Central memory CD8-positive, alpha-beta T cell (primary cell): ENCODE measurements at regions not wholly inside any gene's neighbourhood (a gene's known extent, or its start where the extent isn't known, plus 50 kb on each side); places are given as distances from the start of the nearest gene placed in this dataset.
"Not testable (repeated sequence)": the region's sequence is repeated elsewhere in the genome, so short reads cannot be mapped to it uniquely, and the experiment has no call there.

ENCODE experiments used
- ATAC-seq: fragments of 150-1000 bp; cut with Tn5 transposase; replicated peaks from 2 replicates; pipeline ENCODE4 v1.10.0; 2022; ENCODE audit warnings: mild to moderate bottlenecking, moderate FRiP score, moderate number of reproducible peaks; ENCODE audit not compliant: poor library complexity, severe bottlenecking; ENCODE audit errors: extremely low read depth
- DNase-seq, 2 donors: peaks; one replicate each; pipeline ENCODE4 v3.0.0; 2021; ENCODE audit warnings: low spot score in 2 of 2
- H3K27ac Mint-ChIP-seq: one replicate; pipeline ENCODE4 v1.8.0; 2022; ENCODE audit warnings: low read depth, mild to moderate bottlenecking, moderate library complexity, mixed read lengths
- H3K27me3 Mint-ChIP-seq: one replicate; pipeline ENCODE4 v1.8.0; 2022; ENCODE audit warnings: mixed read lengths
- H3K36me3 Mint-ChIP-seq: one replicate; pipeline ENCODE4 v1.8.0; 2022; ENCODE audit warnings: mild to moderate bottlenecking, moderate library complexity, mixed read lengths; ENCODE audit not compliant: insufficient read depth
- H3K4me1 Mint-ChIP-seq: one replicate; pipeline ENCODE4 v1.8.0; 2022; ENCODE audit warnings: mixed read lengths
- H3K4me3 Mint-ChIP-seq: one replicate; pipeline ENCODE4 v1.8.0; 2022; ENCODE audit warnings: mild to moderate bottlenecking, moderate library complexity, mixed read lengths
- H3K9me3 Mint-ChIP-seq: one replicate; pipeline ENCODE4 v1.8.0; 2022; ENCODE audit warnings: mixed read lengths

GRCh38 chr6:23828861-23829260, 297.2 kb upstream of the NRSN1 start:
- no peaks in the 10 kb centered on the region for H3K27me3 Mint-ChIP-seq
- no peak overlapping the region for H3K4me3 Mint-ChIP-seq
- H3K27ac Mint-ChIP-seq: no peak overlapping the region
- no peak for DNase-seq
- peaks cover 13% of the 10 kb centered on the region for H3K9me3 Mint-ChIP-seq
- no peak for ATAC-seq
- no peaks in the 10 kb centered on the region for H3K4me1 Mint-ChIP-seq
- H3K36me3 Mint-ChIP-seq: no peaks in the 10 kb centered on the region

- H3K36me3 Mint-ChIP-seq: no peaks in the 10 kb centered on the region
- H3K4me1 Mint-ChIP-seq: no peaks in the 10 kb centered on the region
- peaks cover 5% of the 10 kb centered on the region for H3K9me3 Mint-ChIP-seq
- H3K4me3 Mint-ChIP-seq: no peak overlapping the region
- DNase-seq (no peak), ATAC-seq (no peak)
- H3K27me3 Mint-ChIP-seq: no peaks in the 10 kb centered on the region
- H3K27ac Mint-ChIP-seq: no peak overlapping the region
These were observed 284.9 kb upstream of the NRSN1 start for GRCh38 chr6:23841116-23841515.

- Mint-ChIP-seq H3K36me3 (no peaks in the 10 kb centered on the region), H3K4me3 (no peak overlapping the region), H3K4me1 (no peaks in the 10 kb centered on the region), H3K9me3 (peaks cover 5% of the 10 kb centered on the region), H3K27me3 (no peaks in the 10 kb centered on the region), H3K27ac (no peak overlapping the region)
- DNase-seq: no peak
- no peak for ATAC-seq
These were observed 283.3 kb upstream of the NRSN1 start for GRCh38 chr6:23842760-23843159.

- H3K36me3 Mint-ChIP-seq: no peaks in the 10 kb centered on the region
- ATAC-seq: no peak
- H3K27me3 Mint-ChIP-seq: no peaks in the 10 kb centered on the region
- no peak overlapping the region for H3K4me3 Mint-ChIP-seq
- H3K27ac Mint-ChIP-seq: no peak overlapping the region
- H3K9me3 Mint-ChIP-seq: no peaks in the 10 kb centered on the region
- no peaks in the 10 kb centered on the region for H3K4me1 Mint-ChIP-seq
- no peak for DNase-seq
These were observed 274.5 kb upstream of the NRSN1 start for GRCh38 chr6:23851522-23851921.

- peaks cover 15% of the 10 kb centered on the region for H3K9me3 Mint-ChIP-seq
- not testable (repeated sequence) for H3K4me3 Mint-ChIP-seq, H3K36me3 Mint-ChIP-seq, H3K27ac Mint-ChIP-seq, H3K27me3 Mint-ChIP-seq, H3K4me1 Mint-ChIP-seq, DNase-seq, ATAC-seq
These were observed 272.4 kb upstream of the NRSN1 start for GRCh38 chr6:23853566-23854133.

GRCh38 chr6:23854154-23854553, 271.9 kb upstream of the NRSN1 start:
- not testable (repeated sequence) for ATAC-seq, H3K27me3 Mint-ChIP-seq, DNase-seq, H3K4me1 Mint-ChIP-seq, H3K4me3 Mint-ChIP-seq, H3K27ac Mint-ChIP-seq, H3K36me3 Mint-ChIP-seq
- H3K9me3 Mint-ChIP-seq: peaks cover 17% of the 10 kb centered on the region

GRCh38 chr6:23855497-23856116, 270.4 kb upstream of the NRSN1 start:
- Mint-ChIP-seq H3K9me3 (peaks cover 24% of the 10 kb centered on the region), H3K4me1 (no peaks in the 10 kb centered on the region), H3K27ac (no peak overlapping the region), H3K36me3 (no peaks in the 10 kb centered on the region), H3K27me3 (no peaks in the 10 kb centered on the region), H3K4me3 (no peak overlapping the region)
- no peak for DNase-seq
- no peak for ATAC-seq

- no peak overlapping the region for H3K27ac Mint-ChIP-seq
- H3K4me1 Mint-ChIP-seq: no peaks in the 10 kb centered on the region
- ATAC-seq: no peak
- no peaks in the 10 kb centered on the region for H3K36me3 Mint-ChIP-seq
- no peak for DNase-seq
- no peaks in the 10 kb centered on the region for H3K27me3 Mint-ChIP-seq
- H3K9me3 Mint-ChIP-seq: no peaks in the 10 kb centered on the region
- no peak overlapping the region for H3K4me3 Mint-ChIP-seq
These were observed 255.5 kb upstream of the NRSN1 start for GRCh38 chr6:23870496-23870895.

GRCh38 chr6:23873161-23873560, 252.9 kb upstream of the NRSN1 start:
- Mint-ChIP-seq H3K4me1 (no peaks in the 10 kb centered on the region), H3K27ac (no peak overlapping the region), H3K9me3 (no peaks in the 10 kb centered on the region), H3K36me3 (no peaks in the 10 kb centered on the region), H3K4me3 (no peak overlapping the region), H3K27me3 (no peaks in the 10 kb centered on the region)
- ATAC-seq: no peak
- DNase-seq: no peak

- H3K27me3 Mint-ChIP-seq: no peaks in the 10 kb centered on the region
These were observed 251.0 kb upstream of the NRSN1 start for GRCh38 chr6:23875006-23875405.

GRCh38 chr6:23879816-23880215, 246.2 kb upstream of the NRSN1 start:
- ATAC-seq: no peak
- no peak overlapping the region for H3K27ac Mint-ChIP-seq
- DNase-seq: no peak
- no peaks in the 10 kb centered on the region for H3K27me3 Mint-ChIP-seq
- peaks cover 8% of the 10 kb centered on the region for H3K9me3 Mint-ChIP-seq
- no peaks in the 10 kb centered on the region for H3K4me1 Mint-ChIP-seq
- H3K36me3 Mint-ChIP-seq: no peaks in the 10 kb centered on the region
- H3K4me3 Mint-ChIP-seq: no peak overlapping the region

More at GRCh38 chr6:23875006-23875405, 251.0 kb upstream of the NRSN1 start:
- Mint-ChIP-seq H3K4me3 (no peak overlapping the region), H3K9me3 (no peaks in the 10 kb centered on the region), H3K4me1 (no peaks in the 10 kb centered on the region), H3K36me3 (no peaks in the 10 kb centered on the region), H3K27ac (no peak overlapping the region)
- ATAC-seq: no peak
- DNase-seq: no peak

- ATAC-seq (no peak), DNase-seq (no peak)
- H3K36me3 Mint-ChIP-seq: no peaks in the 10 kb centered on the region
- no peaks in the 10 kb centered on the region for H3K27me3 Mint-ChIP-seq
- H3K27ac Mint-ChIP-seq: no peak overlapping the region
- H3K4me1 Mint-ChIP-seq: no peaks in the 10 kb centered on the region
- peaks cover 16% of the 10 kb centered on the region for H3K9me3 Mint-ChIP-seq
- H3K4me3 Mint-ChIP-seq: no peak overlapping the region
These were observed 235.3 kb upstream of the NRSN1 start for GRCh38 chr6:23890543-23891227.

- no peak overlapping the region for H3K4me3 Mint-ChIP-seq
- no peaks in the 10 kb centered on the region for H3K36me3 Mint-ChIP-seq
- DNase-seq (no peak), ATAC-seq (no peak)
- H3K27ac Mint-ChIP-seq: no peak overlapping the region
- H3K4me1 Mint-ChIP-seq: no peaks in the 10 kb centered on the region
- H3K27me3 Mint-ChIP-seq: no peaks in the 10 kb centered on the region
- peaks cover 11% of the 10 kb centered on the region for H3K9me3 Mint-ChIP-seq
These were observed 220.7 kb upstream of the NRSN1 start for GRCh38 chr6:23905133-23905815.
